ENCODE measurements at regions not wholly inside any gene's neighbourhood (a gene's known extent, or its start where the extent isn't known, plus 50 kb on each side); places are given as distances from the start of the nearest gene placed in this dataset.
"Not testable (repeated sequence)": the region's sequence is repeated elsewhere in the genome, so short reads cannot be mapped to it uniquely, and the experiment has no call there.

DNA sequence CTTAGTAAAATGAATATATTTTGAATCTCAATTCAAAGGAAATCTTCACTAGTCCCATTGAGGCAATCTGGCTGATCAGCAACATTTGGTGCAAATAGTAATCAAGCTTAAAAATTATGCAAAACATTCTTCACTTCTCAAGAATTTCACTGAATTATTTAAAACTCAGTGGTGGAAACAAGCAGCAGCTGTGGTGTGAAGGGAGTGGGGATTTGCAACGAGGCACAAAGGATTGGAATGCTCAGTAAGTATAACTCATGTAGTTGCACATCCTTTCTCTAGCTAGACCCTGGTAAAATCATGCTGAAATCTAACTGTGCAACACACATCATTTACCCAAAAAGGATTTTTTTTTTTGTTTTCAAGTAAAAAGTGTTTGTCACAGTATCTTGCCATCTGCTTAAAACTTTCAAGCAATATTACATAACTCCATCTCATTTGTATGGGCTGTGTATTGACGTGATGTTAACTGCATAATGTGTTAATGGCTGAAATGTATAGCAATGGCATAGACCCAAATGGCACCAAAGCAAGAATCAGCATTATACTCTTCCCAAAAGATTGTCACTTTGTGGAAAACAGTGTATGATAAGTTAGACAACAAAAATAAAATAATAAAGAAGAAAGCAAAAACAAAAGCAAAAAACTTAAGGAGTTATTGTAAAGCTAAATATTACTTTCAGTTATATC lies 816.6 kb downstream of the EPHA3 start:
- TF ChIP-seq, protein P1, sequence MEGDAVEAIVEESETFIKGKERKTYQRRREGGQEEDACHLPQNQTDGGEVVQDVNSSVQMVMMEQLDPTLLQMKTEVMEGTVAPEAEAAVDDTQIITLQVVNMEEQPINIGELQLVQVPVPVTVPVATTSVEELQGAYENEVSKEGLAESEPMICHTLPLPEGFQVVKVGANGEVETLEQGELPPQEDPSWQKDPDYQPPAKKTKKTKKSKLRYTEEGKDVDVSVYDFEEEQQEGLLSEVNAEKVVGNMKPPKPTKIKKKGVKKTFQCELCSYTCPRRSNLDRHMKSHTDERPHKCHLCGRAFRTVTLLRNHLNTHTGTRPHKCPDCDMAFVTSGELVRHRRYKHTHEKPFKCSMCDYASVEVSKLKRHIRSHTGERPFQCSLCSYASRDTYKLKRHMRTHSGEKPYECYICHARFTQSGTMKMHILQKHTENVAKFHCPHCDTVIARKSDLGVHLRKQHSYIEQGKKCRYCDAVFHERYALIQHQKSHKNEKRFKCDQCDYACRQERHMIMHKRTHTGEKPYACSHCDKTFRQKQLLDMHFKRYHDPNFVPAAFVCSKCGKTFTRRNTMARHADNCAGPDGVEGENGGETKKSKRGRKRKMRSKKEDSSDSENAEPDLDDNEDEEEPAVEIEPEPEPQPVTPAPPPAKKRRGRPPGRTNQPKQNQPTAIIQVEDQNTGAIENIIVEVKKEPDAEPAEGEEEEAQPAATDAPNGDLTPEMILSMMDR (IDR thresholded peaks at IDR 0.05; ENCODE audit: low read depth, low read length, missing control alignments), result no peak
- no peak for DNase-seq (ENCODE audit: extremely low read depth, low read depth)
- no peak overlapping the region for H3K4me3 ChIP-seq (replicated peaks; ENCODE audit: low read depth, low read length)

DNA sequence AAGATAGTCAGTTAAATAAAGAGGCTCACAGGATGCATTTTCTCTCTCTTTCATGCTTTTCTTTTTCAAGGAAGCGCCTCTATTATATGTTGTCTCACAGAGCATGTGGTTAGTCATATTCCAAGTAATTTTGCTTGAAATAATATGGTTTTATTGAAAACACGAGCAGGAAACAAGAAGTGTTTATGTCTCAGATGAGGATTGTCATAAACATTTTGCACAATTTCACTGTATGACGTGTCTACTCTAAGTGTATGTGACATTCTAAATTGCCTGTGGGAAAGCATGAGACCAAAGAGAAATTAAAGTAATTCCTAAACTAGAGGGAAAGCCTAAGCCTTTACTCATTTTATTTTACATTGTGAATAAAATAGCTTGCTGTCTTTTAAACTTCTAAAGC lies 818.6 kb downstream of the EPHA3 start:
- H3K4me3 ChIP-seq (replicated peaks; ENCODE audit: low read depth, low read length), result no peak overlapping the region
- TF ChIP-seq, protein P1 (IDR thresholded peaks at IDR 0.05; ENCODE audit: low read depth, low read length, missing control alignments), result no peak
- no peak for DNase-seq (ENCODE audit: extremely low read depth, low read depth)

DNA sequence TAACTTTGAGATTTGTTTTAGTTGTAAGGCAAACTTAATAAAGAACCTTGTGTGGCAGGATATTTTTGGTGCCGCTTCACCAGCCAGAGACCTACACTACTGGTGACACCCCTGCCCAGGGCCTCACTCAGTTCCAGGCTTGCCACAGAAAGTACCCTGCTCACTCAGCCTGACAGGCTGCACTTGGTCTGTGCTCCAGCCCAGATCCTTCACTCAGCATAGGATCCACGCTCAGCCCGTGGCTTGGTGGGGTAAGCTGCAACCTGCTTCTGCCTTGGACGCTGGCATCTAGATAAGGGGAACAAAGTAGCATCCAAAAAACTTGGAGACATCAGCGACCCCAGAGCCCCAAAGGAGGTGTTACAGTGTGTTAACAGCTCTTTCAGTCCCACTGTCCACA lies 825.5 kb downstream of the EPHA3 start:
- no peak overlapping the region for H3K4me3 ChIP-seq (replicated peaks; ENCODE audit: low read depth, low read length)
- TF ChIP-seq, protein P1 (IDR thresholded peaks at IDR 0.05; ENCODE audit: low read depth, low read length, missing control alignments), result no peak
- no peak for DNase-seq (ENCODE audit: extremely low read depth, low read depth)

DNA sequence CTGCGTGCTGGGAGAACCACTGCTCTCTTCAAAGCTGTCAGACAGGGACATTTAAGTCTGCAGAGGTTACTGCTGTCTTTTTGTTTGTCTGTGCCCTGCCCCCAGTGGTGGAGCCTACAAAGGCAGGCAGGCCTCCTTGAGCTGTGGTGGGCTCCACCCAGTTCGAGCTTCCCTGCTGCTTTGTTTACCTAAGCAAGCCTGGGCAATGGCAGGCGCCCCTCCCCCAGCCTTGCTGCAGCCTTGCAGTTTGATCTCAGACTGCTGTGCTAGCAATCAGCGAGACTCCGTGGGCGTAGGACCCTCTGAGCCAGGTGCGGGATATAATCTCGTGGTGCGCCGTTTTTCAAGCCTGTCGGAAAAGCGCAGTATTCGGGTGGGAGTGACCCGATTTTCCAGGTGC lies 837.0 kb downstream of the EPHA3 start:
- not testable (repeated sequence) for H3K4me3 ChIP-seq (replicated peaks; ENCODE audit: low read depth, low read length)

DNA sequence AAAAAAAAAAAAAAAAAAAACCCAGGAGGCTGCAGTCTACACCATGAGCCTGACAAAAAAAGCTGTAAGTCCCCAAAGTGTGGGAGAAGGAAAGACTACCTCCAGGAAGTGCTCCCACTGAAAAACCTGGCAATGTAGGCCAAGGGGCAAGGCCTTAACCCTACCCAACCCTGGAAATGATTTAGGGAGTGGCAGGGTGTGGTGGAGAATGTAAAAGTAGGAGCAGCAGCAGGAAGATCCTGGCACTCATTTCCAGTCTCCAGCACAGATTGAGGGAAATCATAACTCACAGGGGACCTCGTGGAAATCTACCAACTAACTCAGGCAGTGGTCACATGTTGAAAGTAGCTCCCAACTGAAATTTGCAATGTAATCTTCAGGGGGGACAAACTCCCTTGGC lies 839.5 kb downstream of the EPHA3 start:
- no peak overlapping the region for H3K4me3 ChIP-seq (replicated peaks; ENCODE audit: low read depth, low read length)
- TF ChIP-seq, protein P1 (IDR thresholded peaks at IDR 0.05; ENCODE audit: low read depth, low read length, missing control alignments), result no peak
- no peak for DNase-seq (ENCODE audit: extremely low read depth, low read depth)

More for the DNA sequence above, 837.0 kb downstream of the EPHA3 start:
- not testable (repeated sequence) for DNase-seq (ENCODE audit: extremely low read depth, low read depth)

DNA sequence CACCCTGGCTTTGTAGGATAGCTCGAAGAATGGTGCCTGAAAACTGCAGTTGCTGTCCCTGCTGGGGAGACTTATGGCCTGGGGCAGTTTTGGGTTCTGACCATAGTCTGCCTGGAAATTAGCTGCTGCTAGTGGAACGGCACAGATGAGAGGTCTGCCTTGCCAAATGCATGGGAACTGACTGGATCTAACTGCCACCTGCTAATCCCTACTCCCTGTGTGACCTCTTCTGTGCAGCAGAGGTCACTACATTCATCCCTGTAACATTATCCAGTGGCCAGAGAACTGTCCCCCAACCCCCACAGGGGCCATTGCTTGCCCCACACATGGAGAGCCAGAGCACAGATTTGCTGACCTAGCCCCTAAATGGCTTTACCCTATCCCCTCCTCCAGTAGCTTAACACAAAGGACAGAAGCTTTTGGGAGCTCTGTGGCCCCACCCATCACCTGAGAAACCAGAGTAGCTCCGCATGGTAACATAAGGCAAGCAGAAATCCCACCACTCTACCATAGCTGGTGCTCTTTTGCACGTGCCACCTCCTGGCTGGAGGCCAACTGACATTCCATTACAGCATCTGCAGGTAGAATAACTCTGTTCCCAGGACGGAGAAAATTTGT lies 840.0 kb downstream of the EPHA3 start:
- DNase-seq (ENCODE audit: extremely low read depth, low read depth), result no peak
- H3K4me3 ChIP-seq (replicated peaks; ENCODE audit: low read depth, low read length), result no peak overlapping the region
- TF ChIP-seq, protein P1 (IDR thresholded peaks at IDR 0.05; ENCODE audit: low read depth, low read length, missing control alignments), result no peak

DNA sequence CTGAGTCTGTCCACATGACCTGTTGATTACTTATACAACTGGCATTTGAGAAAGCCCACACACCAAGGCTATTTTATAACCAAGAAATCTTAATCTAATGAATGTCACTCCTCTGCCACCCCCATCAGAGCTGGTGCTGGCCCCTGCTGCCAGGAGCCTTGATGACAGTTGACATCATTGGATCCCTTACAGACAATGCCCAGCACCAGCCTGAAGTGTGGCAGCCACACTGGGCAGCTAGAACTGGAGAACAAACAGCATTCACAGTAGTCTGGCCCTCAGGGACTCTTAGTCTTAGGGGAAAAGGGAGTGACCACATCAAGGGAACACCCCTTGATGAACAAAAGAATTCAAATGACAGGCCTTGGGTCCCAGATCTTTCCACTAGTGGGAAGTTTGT lies 840.6 kb downstream of the EPHA3 start:
- H3K4me3 ChIP-seq (replicated peaks; ENCODE audit: low read depth, low read length), result no peak overlapping the region
- TF ChIP-seq, protein P1 (IDR thresholded peaks at IDR 0.05; ENCODE audit: low read depth, low read length, missing control alignments), result no peak
- DNase-seq (ENCODE audit: extremely low read depth, low read depth), result no peak
